Right lobe of liver (tissue), 6 donors: ENCODE measurements at regions not wholly inside any gene's neighbourhood (a gene's known extent, or its start where the extent isn't known, plus 50 kb on each side); places are given as distances from the start of the nearest gene placed in this dataset.
"Not testable (repeated sequence)": the region's sequence is repeated elsewhere in the genome, so short reads cannot be mapped to it uniquely, and the experiment has no call there.

ENCODE experiments used
- ATAC-seq, 4 donors: fragments of 200-7000 bp; cut with Tn5 transposase; one replicate each; pipeline ENCODE4 v1.9.1; 2020; ENCODE audit warnings: mild to moderate bottlenecking in 4 of 4, moderate library complexity in 4 of 4
- DNase-seq, 3 donors: peaks; one replicate each; pipeline ENCODE4 v3.0.0-alpha.2; 2020
- H3K27ac ChIP-seq, 3 donors: fragments of 200-600 bp; one replicate each; pipeline ENCODE4 v1.8.0; 2022
- H3K27me3 ChIP-seq, 2 donors: fragments of 200-600 bp; one replicate each; pipeline ENCODE4 v1.8.0; 2022
- H3K36me3 ChIP-seq, 4 donors: fragments of 200-600 bp; sonication (generic) in 1 of 4; one replicate each; pipeline versions ENCODE4 v1.5.1 to v1.8.0; 2017 to 2022; ENCODE audit warnings: control low read depth in 1 of 4
- H3K4me1 ChIP-seq, 4 donors: fragments of 200-600 bp; sonication (generic) in 1 of 4; one replicate each; pipeline versions ENCODE4 v1.5.1 to v1.8.0; 2017 to 2022; ENCODE audit warnings: control low read depth in 1 of 4
- H3K4me3 ChIP-seq, 3 donors: fragments of 200-600 bp; one replicate each; pipeline ENCODE4 v1.8.0; 2022
- H3K9me3 ChIP-seq, 4 donors: fragments of 200-600 bp; sonication (generic) in 1 of 4; one replicate each; pipeline versions ENCODE4 v1.5.1 to v1.8.0; 2017 to 2022; ENCODE audit warnings: control low read depth in 1 of 4
- POLR2A ChIP-seq: fragments of 450-650 bp; IDR thresholded peaks from one replicate; pipeline ENCODE4 v1.6.1; 2017; ENCODE audit warnings: antibody characterized with exemption, mild to moderate bottlenecking
- WGBS: methylation state at CpG from one replicate; pipeline ENCODE4 v1.1.6; 2018; ENCODE audit warnings: low coverage, low lambda C conversion rate; ENCODE audit not compliant: insufficient coverage; ENCODE audit errors: missing lambda C conversion rate; 5-methylcytosine and 5-hydroxymethylcytosine counted together
- intact Hi-C, 2 donors: fragments of 100-400 bp; cut with DNase I; formaldehyde crosslinking; loops; one replicate each; pipeline versions ENCODE4 v1.11.2 to v1.14.1; 2022
- TF ChIP-seq, protein P1 (sequence below), 4 donors: fragments of 200-600 bp in 3 of 4; fragments of 450-650 bp in 1 of 4; IDR thresholded peaks; one replicate each; pipeline versions ENCODE4 v1.5.1 to v1.8.0; 2016 to 2022; ENCODE audit warnings: antibody characterized with exemption in 4 of 4, mild to moderate bottlenecking in 2 of 4
- donor health status: DM: no; HTN: yes; CAD: no.
- donor health status: DM: no; HTN: no; CAD: no.
- donor health status: DM: no; HTN: no; CAD: no.
- donor health status: DM: no; HTN: yes; CAD: no.
- donor health status: DM: no; HTN: yes; CAD: no.

DNA sequence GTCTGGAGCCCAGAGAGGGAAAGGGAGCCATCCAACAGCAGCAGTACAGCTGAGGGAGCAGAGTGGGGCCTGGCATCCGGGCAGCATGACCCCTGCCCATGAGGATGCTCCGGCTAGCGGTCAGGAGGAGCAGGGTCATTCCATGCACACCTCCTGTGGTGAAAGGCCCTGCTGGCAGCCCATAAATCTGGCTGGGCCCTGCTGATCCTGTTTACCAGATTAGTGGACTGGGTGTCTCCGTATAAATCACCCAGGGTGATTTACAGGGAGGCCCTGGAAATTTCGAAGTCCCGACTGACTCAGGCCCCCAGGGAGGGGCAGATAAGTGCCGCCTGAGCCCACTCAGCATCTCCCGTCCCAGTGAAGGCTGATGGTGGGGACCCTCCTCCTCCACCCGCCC is 117.6 kb upstream of the HAND1 start:
- no peak for TF ChIP-seq POLR2A
- TF ChIP-seq, protein P1, sequence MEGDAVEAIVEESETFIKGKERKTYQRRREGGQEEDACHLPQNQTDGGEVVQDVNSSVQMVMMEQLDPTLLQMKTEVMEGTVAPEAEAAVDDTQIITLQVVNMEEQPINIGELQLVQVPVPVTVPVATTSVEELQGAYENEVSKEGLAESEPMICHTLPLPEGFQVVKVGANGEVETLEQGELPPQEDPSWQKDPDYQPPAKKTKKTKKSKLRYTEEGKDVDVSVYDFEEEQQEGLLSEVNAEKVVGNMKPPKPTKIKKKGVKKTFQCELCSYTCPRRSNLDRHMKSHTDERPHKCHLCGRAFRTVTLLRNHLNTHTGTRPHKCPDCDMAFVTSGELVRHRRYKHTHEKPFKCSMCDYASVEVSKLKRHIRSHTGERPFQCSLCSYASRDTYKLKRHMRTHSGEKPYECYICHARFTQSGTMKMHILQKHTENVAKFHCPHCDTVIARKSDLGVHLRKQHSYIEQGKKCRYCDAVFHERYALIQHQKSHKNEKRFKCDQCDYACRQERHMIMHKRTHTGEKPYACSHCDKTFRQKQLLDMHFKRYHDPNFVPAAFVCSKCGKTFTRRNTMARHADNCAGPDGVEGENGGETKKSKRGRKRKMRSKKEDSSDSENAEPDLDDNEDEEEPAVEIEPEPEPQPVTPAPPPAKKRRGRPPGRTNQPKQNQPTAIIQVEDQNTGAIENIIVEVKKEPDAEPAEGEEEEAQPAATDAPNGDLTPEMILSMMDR (IDR thresholded peaks at IDR 0.05), result no peak
- intact Hi-C loops, result no loop called here
- H3K36me3 ChIP-seq, result no peaks in the 10 kb centered on the region
- ATAC-seq (no peak), DNase-seq (no peak)
- H3K4me3 ChIP-seq, result no peak overlapping the region
- H3K9me3 ChIP-seq, result no peaks in the 10 kb centered on the region
- H3K4me1 ChIP-seq, result no peaks in the 10 kb centered on the region
- WGBS, result no CpG with 5 or more reads among the region's 9 CpGs
- H3K27me3 ChIP-seq, result no peaks in the 10 kb centered on the region
- H3K27ac ChIP-seq, result no peak overlapping the region

GRCh38 chr5:154593796-154594195 is 115.8 kb upstream of the HAND1 start:
- DNase-seq (no peak), ATAC-seq (no peak)
- TF ChIP-seq, protein P1 (IDR thresholded peaks at IDR 0.05), result no peak
- Histone ChIP-seq H3K27me3 (no peaks in the 10 kb centered on the region), H3K4me3 (no peak overlapping the region), H3K4me1 (no peaks in the 10 kb centered on the region), H3K27ac (no peak overlapping the region), H3K36me3 (no peaks in the 10 kb centered on the region), H3K9me3 (no peaks in the 10 kb centered on the region)
- intact Hi-C loops, result no loop called here

DNA sequence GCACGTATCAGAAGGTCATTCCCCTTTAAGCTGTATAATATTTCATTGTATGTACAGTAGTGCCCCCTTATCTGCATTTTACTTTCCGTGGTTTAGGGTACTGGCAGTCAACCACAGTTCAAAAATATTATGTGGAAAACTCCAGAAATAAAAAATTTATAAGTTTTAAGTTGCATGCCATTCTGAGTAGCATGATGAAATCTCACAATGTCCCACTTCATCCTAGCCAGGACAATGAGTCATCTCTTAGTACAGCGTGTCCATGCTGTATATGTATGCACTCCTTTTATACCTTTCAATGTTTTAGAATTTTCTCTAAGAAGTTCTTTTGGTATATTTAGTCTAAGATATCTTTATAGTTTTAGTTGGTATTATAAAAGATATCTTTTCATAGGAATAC is 115.0 kb upstream of the HAND1 start:
- WGBS, result 57% methylated on average over 3 of the region's 3 CpGs
- H3K27me3 ChIP-seq, result no peaks in the 10 kb centered on the region
- no peaks in the 10 kb centered on the region for H3K4me1 ChIP-seq
- no peak overlapping the region for H3K4me3 ChIP-seq
- no peak for TF ChIP-seq POLR2A
- TF ChIP-seq, protein P1 (IDR thresholded peaks at IDR 0.05), result no peak
- H3K36me3 ChIP-seq, result no peaks in the 10 kb centered on the region
- ATAC-seq (no peak), DNase-seq (no peak)
- H3K9me3 ChIP-seq, result no peaks in the 10 kb centered on the region
- intact Hi-C loops, result no loop called here
- H3K27ac ChIP-seq, result no peak overlapping the region

DNA sequence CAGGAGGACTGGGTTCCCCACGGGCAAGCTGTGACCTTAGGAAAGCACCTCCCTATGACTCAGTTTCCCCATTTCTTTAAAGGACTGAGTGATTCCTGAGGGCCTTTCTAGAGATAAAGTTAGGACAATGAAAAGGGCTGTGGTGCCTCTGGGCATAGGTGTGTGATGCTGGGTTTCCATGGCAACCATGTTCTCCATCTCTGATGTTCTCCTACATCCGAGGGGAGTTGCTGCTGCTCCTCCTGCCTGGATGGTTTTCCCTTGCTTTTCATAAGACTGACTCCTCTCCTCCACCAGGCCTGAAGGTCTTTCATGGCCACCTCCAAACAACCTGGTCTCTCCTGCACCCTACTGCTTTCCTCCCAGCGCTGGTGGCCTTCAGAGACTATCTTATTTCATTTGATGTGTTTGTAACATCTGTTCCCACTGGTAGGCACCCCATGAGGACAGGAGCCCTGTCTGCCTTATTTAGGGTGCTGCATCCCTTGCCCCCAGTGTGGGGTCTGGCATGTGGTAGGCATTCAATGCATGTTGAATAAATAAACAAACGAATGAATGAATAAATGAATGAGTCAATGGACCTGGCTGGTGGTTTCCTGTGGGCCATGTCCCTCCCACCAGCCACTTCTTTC is 112.2 kb upstream of the HAND1 start:
- DNase-seq, result no peak
- TF ChIP-seq, protein P1 (IDR thresholded peaks at IDR 0.05), result no peak
- TF ChIP-seq POLR2A, result no peak
- intact Hi-C loops, result no loop called here
- Histone ChIP-seq H3K4me1 (no peaks in the 10 kb centered on the region), H3K36me3 (no peaks in the 10 kb centered on the region), H3K9me3 (no peaks in the 10 kb centered on the region), H3K4me3 (no peak overlapping the region), H3K27me3 (no peaks in the 10 kb centered on the region), H3K27ac (no peak overlapping the region)
- 73% methylated on average over 3 of the region's 4 CpGs for WGBS
- ATAC-seq, result no peak

GRCh38 chr5:154589511-154589910 is 111.5 kb upstream of the HAND1 start:
- no peak for ATAC-seq
- no peak for TF ChIP-seq POLR2A
- TF ChIP-seq, protein P1 (IDR thresholded peaks at IDR 0.05), result no peak
- no peak overlapping the region for H3K4me3 ChIP-seq
- no peaks in the 10 kb centered on the region for H3K36me3 ChIP-seq
- WGBS, result 64% methylated on average over 4 of the region's 4 CpGs
- H3K27ac ChIP-seq, result no peak overlapping the region
- no peaks in the 10 kb centered on the region for H3K9me3 ChIP-seq
- intact Hi-C loops, result no loop called here
- no peaks in the 10 kb centered on the region for H3K4me1 ChIP-seq
- no peak for DNase-seq
- H3K27me3 ChIP-seq, result no peaks in the 10 kb centered on the region

GRCh38 chr5:154588833-154589425 is 110.9 kb upstream of the HAND1 start:
- not testable (repeated sequence) for H3K27me3 ChIP-seq

More at GRCh38 chr5:154588833-154589425, 110.9 kb upstream of the HAND1 start:
- WGBS, result 75% methylated on average over 5 of the region's 7 CpGs
- ATAC-seq, DNase-seq, H3K9me3 ChIP-seq, H3K4me1 ChIP-seq, H3K4me3 ChIP-seq, intact Hi-C loops, H3K36me3 ChIP-seq, H3K27ac ChIP-seq: not testable (repeated sequence)
